HG02973 (cell line): ENCODE measurements at regions not wholly inside any gene's neighbourhood (a gene's known extent, or its start where the extent isn't known, plus 50 kb on each side); places are given as distances from the start of the nearest gene placed in this dataset.
"Not testable (repeated sequence)": the region's sequence is repeated elsewhere in the genome, so short reads cannot be mapped to it uniquely, and the experiment has no call there.

Source experiments
- ATAC-seq: cut with Tn5 transposase; IDR thresholded peaks from one replicate; pipeline ENCODE4 v1.9.1; 2021; ENCODE audit warnings: moderate library complexity; ENCODE audit not compliant: unreplicated experiment

DNA sequence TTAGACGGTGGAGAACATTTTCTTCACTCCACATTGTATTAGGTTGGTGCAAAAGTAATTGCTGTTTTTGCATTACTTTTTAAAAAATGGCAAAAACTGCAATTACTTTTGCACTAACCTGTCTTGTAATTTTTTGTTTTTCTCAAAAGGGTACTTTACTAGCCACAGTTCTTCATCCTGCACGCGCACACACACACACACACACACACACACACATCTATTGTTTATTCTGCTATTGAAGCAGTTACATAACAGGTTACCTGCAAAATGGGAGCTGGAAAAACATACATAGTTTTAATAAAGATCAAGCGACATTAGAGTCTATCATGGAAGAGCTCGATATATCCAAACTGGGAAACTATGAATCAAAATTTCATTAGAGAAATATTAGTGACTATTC, 235.2 kb downstream of the SIM1 start:
- no peak for ATAC-seq

DNA sequence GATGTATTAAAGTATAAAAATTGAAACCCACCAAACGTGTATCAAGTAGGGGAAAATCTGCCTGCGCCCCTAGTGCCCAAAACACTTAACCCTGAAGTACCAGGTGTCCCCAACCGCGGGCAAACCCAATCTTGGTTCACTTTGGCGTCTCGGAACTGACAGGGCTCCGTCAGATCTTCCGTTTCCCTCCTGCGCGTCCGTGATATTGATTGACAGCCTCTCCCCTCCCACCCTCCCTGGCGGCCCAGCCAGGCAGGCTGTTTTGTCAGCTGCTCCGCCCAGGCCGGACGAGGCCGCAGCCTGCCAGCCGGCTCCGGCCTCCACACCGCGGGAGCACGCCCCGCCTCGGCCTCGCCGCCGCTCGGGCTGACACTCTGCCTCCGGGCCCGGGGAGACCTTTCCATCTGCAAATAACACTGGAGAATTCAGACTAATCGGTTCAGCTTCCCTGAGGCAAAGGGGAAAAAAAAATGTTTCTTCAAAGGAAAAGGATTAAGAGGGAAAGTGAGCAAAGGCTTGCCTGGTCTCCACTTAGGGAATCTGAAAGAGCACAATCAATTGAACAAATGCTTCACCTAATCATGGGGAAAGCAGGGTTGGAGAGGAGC, 234.9 kb upstream of the MCHR2 start:
- ATAC-seq = peak; percentile 100

DNA sequence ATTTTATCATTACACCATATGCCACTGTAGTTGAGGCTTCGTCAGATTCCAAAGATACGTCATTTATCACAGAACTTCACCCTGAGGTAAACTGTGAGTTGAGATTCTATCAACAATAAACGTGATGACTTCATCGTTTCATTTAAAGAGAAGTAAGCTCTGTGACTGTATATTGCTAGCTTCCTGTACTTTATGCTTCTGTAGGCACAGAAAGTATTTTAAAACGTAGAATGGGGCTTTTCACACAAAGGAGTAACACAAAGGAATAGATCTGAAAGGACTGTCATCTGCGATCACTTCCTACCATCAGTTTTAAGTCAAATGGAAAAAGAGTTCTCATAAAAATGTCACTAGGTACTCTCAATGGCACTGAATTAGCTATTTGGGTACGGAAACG, 234.4 kb upstream of the MCHR2 start:
- ATAC-seq = peak; percentile 5

DNA sequence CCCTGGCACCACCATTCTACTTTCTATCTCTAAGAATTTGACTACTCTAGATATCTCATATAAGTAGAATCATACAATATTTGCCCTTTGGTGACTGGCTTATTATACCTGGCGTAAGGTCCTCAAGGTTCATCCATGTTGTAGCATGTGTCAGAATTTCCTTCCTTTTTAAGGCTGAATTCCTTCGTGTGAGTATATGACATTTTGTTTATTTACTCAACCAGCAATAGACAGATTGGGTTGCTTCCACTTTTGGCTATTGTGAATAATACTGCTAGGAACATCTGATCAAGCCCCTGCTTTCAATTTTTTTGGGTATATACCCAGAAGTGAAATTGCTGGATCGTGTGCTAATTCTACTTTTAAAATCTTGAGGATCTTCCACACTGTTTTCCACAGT, 232.8 kb upstream of the MCHR2 start:
- no peak for ATAC-seq

DNA sequence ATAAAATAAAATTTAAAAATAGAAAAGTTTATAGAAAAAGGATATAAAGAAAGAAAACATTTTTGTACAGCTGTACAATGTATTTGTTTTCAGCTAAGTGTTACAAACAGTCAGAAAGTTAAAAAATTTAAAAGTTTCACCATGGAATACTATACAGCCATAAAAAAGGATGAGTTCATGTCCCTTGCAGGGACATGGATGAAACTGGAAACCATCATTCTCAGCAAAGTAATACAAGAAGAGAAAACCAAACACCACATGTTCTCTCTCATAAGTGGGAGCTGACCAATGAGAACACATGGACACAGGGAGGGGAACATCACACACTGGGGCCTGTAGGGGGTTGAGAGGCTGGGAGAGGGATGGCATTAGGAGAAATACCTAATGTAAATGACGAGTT, 229.9 kb upstream of the MCHR2 start:
- ATAC-seq = not testable (repeated sequence)

DNA sequence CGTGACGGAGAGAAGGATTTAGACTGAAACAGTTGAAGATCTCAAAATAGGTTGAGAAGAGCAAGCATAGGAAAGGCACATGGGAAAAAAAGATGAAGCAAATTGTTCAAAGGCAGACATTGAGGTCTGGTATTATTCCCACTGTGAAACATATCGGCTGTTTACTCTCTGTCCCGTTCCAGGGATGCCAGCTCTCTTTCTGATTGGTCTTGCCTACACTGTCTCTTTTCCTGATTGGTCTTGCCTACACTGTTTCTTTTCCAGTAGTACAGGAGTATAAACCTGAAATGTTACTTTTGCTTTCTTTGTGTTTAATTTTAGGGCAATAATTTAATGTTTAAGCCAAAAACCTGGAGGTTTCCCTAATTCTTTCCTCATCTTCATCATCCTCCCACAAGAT, 226.5 kb upstream of the MCHR2 start:
- ATAC-seq = no peak

DNA sequence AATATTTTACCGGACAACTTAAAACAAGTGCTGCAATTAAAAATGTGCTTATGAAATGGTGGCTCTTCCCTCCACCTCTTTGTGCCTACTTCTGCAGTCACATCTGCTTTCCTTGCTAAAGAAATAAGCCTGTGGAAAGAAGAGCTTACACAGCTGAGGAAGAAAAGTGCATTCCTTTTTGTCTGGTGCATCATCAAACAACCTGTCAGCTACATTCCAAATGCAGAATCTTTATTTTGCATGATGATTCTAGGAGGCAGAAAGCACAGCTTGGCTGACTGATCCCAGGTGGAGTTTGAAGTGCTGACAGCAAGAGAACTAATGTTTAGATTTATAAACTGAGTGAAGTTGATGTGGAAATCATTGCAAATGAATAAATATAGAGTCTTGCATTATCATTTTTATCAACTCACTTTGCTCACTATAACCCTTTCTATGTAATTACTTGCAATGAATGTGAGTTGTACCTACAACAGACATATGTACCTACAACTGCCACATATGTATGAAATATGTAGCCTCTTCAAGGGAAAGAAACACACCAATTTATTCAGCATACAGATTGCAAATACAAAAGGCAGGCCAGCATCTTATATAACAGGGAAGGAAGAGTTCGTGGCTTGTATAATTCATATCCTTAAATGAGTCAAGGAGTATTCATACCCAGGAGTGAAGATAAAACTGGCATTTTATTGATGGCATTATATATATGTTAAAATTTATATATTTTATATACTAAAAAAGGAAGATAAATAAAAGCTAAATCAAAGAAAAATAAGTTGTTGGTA, 223.4 kb upstream of the MCHR2 start:
- ATAC-seq = no peak

DNA sequence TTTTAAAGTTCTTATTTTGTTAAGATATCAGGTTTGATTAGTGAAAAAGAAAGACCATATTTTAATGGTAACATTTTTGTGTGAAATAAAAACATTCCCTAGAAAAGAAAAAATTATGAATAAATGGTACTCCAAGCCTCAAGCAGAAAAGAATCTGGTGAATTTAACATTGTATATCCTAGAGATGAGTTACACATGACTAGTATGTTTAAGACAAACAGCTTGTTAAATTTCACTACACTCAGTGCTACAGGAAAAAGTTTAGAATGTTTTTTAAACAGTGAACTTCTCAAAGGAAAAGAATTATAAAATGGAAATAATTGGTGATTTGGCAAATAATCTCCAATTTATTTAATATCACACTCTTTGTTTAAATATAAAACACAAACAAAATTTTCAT, 222.7 kb upstream of the MCHR2 start:
- no peak for ATAC-seq

DNA sequence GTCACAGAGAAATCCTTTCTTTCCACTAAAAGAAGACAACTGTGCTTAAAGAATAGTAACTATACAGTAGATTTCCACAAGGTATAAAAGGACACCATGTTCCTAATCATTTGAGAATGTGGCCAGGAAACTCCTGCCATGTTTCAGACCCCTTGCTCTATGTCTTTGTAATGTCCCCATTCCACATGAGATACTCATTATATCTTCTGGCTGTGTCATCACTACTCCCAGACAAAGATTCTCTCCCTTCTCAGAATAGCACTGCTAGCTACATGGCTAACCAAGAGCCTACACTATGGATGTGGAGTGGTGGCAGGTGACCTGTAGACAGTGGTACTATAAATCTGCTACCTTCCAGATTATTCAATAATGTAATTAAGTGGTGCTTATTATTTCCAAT, 218.1 kb upstream of the MCHR2 start:
- no peak for ATAC-seq

DNA sequence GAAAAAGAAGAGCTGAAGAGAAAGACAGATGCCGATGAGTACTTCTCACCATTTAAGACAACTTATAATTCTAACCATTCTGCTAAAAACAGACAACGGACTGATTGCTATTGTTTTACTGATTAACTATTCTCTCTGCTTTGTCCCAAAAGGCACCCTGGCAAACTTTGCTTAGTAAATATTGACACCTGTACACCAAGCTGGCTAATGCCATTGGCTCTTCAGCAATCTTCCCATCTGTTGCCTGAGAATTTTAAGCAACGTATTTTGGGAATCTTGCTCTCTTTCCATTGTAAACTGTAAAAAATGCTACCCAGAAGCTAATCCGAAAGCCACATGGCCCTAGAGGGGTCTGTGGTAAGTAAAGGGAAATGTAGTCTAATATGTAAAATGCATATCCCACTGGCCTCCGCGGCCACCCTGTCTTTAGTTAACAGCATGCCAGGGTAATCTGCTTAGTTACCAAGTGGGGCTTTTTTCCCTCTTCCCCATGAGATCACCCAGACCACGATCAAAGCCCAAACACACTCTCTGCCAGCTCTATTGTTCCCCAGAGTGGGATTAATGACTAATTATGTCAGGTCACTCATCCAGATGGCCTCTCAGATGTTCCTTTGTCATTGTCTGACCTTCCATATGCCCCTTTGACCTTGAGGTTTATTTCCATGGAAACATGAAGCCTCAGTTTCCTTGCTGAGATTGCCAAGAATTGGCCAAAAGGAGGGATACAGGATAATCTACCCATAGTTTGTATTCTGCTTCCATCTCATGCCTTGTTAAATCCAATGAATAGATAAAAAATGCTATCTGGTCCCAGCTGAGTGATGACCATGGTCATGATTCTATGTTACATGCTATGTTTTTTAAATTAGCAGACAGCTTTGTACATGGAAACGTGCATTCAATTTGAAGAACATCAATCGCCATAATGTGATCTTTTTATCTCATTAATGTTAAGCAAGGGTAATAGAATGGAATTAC, 216.4 kb upstream of the MCHR2 start:
- ATAC-seq = no peak

DNA sequence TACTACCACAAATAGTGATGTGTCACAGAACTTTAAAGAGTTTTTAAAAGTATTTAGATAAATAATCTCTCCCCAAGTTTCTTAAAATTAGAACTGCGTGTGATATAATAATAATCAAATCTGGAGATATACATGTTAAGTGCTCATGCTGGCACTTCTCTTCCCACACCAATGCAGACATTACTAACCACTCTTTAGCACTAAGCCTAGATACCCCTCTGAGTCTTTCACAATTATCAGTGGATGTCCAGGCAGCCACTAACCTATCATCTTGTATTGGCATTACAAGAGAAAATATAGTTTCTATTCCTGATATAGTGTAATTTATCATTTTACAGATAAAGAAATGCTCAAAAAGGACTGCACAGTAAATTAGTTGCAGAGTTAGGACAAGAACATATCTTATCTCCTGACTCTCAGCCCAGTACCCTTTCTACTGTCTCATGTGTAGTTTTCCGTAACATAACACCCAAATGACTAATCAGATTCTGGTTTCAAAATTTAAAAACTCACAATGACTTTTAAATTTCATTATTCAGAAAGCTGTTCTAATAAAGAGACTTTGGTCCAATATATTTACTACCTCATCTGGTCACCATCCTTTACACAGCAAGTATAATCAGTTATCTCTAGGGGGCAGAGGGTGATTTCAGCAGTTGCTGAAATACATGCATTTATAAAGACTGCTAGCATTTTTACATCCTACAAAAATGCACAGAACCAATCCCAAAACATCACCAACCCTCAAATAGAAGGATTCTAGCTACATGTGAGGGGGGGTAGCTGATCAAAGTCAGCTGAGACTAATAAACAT, 215.5 kb upstream of the MCHR2 start:
- ATAC-seq = no peak

DNA sequence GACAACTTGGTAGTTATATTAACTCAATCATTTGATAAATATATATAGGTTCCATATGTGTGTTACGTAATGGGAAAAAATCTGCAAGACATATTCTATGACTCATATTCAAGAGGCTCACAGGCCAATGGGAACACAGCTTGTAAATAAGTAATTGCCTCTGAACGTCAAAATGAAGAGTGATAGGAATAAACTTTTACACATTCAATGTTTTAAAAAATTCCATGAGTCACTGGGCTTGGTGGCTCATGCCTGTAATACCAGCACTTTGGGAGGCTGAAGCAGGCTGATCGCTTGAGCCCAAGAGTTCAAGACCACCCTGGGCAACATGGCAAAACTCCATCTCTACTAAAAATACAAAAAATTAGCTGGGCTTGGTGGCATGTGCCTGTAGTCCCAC, 209.4 kb upstream of the MCHR2 start:
- no peak for ATAC-seq

DNA sequence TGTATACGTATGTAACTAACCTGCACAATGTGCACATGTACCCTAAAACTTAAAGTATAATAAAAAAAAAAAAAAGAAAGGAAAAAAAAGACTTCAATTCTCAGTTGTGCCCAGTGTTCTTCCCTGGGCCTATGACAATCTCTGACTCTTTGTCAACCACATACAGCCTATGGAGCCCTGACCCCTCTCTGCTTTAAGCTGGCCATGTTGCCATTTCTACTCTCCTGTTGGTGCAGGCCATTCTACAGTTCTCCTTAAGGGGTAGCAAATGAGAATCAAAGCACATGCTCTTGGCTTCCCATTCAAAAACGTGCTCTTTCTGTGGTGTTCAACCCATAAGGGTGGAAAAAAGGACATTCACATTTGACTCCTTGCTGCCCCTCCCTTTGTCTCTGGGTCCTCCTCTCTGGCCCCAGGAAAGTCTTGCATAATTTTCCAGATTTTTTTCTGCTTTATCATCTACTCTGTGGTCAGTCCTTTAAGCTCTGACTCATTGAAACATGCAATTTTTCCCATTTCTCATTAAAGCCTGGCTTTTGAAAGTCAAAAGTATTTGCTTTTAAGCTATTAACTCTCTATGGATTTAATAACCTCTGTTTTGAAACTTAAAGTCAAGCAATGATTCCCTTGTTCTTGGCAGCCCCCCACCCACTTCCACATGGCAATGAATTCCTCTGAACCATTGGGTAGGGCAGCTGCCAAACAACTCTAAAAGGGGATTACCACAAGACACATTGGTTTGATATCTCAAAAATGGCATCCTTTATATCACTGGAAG, 208.6 kb upstream of the MCHR2 start:
- no peak for ATAC-seq

DNA sequence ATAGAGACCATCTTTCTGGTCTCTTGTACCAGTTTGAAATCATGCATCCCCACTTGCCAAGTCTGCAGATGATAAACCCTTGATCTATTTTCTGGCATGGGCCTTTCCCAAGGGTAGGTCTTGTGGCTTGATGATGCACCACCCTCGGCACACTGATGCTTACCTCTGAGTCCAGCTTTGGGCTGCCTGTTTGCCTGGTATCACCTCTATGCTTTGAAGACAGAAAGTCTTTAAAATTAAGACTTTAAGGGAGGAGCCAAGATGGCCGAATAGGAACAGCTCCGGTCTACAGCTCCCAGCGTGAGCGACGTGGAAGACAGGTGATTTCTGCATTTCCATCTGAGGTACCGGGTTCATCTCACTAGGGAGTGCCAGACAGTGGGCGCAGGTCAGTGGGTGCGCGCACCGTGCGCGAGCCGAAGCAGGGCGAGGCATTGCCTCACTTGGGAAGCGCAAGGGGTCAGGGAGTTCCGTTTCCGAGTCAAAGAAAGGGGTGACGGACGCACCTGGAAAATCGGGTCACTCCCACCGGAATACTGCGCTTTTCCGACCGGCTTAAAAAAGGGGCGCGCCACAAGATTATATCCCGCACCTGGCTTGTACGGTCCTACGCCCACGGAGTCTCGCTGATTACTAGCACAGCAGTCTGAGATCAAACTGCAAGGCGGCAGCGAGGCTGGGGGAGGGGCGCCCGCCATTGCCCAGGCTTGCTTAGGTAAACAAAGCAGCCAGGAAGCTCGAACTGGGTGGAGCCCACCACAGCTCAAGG, 202.4 kb upstream of the MCHR2 start:
- ATAC-seq = not testable (repeated sequence)

DNA sequence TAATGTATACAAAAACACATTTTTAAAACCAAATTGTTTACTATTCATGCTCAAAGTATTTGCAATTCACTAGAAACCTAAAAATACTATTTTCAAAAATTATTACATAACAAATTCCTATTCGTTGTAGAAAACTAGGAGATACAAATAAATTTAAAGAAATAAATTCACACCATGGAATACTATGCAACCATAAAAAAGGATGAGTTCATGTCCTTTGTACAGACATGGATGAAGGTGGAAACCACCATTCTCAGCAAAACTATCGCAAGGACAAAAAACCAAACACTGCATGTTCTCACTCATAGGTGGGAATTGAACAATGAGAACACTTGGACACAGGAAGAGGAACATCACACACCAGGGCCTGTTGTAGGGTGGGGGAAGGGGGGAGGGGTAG, 201.2 kb upstream of the MCHR2 start:
- ATAC-seq = not testable (repeated sequence)

DNA sequence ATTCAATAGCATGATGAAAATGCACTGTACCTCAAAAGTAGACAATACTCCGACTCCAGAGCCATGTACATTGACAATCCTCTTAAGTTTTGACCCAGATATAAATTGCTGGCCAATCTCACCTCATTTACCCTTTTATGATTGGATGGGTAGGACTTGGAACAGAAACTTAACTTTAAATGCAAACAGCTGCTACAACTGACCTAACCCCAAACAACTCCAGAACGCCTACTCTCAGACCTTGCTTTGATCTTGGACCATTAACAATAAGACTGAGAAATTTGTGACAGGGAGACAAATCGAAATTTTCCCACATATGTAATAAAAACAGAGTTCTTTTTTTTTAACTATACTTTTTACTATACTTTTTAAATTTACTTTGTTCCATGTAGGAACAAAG, 200.5 kb upstream of the MCHR2 start:
- ATAC-seq = no peak

DNA sequence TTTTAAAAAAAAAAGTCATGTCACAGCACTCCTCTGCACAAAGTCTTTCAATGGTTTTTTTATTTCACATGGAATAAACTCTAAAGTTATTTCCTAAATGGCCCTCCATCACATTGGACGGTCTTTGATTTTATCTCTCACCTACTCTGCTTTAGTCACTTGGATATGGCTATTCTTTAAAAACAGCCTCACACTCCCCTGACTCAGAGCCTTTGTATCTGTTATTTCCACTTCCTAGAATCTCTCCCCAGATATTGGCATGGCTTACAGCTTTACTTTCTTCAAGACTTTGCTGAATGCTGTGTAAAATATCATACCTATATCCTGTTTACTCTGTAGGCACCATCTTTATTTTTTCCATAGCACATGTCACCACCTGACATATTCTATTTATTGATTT, 194.7 kb upstream of the MCHR2 start:
- ATAC-seq = no peak

DNA sequence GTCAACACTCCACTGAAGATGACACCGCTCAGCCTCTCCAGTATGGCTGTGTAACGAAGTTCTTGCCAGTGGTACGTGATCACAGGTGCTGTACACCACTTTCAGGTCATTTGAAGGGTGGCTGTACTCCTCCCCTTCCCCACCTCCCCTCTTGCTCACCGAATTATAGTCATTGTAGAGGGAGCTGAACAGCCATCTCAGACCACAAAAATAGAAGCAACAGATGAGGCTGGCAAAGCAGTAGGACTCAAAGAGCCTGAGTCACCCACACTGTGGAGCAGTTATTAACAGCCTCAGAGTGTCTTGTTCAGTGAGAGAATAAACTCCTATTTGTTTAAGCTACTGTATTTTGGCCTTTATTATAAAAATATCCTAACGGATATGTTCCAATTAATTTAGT, 192.5 kb upstream of the MCHR2 start:
- no peak for ATAC-seq

DNA sequence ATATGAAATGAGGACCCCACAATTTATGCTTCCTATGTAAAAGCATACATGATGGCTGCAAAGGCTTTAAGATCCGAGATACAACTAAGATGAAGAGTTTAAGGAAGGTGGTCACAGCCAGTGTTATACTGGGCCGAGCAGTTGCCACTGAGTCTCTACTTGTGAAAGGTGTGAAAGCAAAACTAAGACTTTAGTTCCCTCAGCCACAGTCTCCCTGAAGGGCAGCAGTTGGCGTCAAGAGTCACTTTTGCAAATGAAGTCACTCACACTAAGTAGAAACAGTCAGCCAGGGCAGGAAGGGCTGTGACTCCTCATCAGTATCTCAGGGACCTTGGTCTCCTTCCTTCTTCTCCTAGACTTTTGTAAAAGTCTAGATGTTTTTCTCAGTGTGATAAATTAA, 191.6 kb upstream of the MCHR2 start:
- ATAC-seq = no peak
